BE2C (cell line): ENCODE measurements at regions not wholly inside any gene's neighbourhood (a gene's known extent, or its start where the extent isn't known, plus 50 kb on each side); places are given as distances from the start of the nearest gene placed in this dataset.

Source experiments
- DNase-seq: peaks from one replicate; pipeline ENCODE4 v3.0.0-alpha.2; 2020
- H3K27me3 ChIP-seq: fragments of 250-450 bp; sonication (Bioruptor Pico); 2 replicates; pipeline ENCODE4 v1.5.1; 2020; ENCODE audit warnings: mild to moderate bottlenecking
- H3K36me3 ChIP-seq: fragments of 250-450 bp; sonication (Bioruptor Pico); 2 replicates; pipeline ENCODE4 v1.5.1; 2020; ENCODE audit warnings: mild to moderate bottlenecking
- H3K4me1 ChIP-seq: fragments of 250-450 bp; sonication (Bioruptor Pico); 2 replicates; pipeline ENCODE4 v1.5.1; 2020
- H3K4me3 ChIP-seq: 2 replicates; pipeline ENCODE4 v1.5.1; 2011; ENCODE audit warnings: low read depth, low read length
- H3K9me3 ChIP-seq: fragments of 250-450 bp; sonication (Bioruptor Pico); 2 replicates; pipeline ENCODE4 v1.5.1; 2020
- TF ChIP-seq, protein P1 (sequence below): IDR thresholded peaks from 2 replicates; pipeline ENCODE4 v1.5.1; 2012; ENCODE audit warnings: mild to moderate bottlenecking, low read depth, low read length

DNA sequence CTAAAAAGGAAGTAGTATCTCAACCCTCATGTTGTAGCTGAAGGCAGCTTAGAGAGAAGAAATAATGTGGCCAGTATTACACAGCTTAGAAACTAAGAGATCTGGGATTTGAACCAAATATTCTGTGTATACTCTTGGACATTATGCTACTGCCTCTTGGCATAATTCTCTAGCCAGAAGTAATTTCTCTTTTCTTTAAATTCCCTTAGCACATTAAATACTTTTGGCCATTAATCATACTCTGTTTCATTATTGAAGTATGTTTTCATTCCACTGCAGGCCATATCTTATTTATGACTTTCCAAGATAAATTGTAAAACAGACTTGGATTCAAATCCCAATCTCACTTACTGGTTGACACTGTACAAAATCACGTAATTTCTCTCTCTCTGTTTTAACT is 181.3 kb upstream of the SPAG17 start:
- Histone ChIP-seq H3K4me1 (no peaks in the 10 kb centered on the region; the same call in 1 of the 2 replicates), H3K36me3 (no peaks in the 10 kb centered on the region), H3K9me3 (no peaks in the 10 kb centered on the region), H3K4me3 (no peak overlapping the region), H3K27me3 (no peaks in the 10 kb centered on the region)
- TF ChIP-seq, protein P1, sequence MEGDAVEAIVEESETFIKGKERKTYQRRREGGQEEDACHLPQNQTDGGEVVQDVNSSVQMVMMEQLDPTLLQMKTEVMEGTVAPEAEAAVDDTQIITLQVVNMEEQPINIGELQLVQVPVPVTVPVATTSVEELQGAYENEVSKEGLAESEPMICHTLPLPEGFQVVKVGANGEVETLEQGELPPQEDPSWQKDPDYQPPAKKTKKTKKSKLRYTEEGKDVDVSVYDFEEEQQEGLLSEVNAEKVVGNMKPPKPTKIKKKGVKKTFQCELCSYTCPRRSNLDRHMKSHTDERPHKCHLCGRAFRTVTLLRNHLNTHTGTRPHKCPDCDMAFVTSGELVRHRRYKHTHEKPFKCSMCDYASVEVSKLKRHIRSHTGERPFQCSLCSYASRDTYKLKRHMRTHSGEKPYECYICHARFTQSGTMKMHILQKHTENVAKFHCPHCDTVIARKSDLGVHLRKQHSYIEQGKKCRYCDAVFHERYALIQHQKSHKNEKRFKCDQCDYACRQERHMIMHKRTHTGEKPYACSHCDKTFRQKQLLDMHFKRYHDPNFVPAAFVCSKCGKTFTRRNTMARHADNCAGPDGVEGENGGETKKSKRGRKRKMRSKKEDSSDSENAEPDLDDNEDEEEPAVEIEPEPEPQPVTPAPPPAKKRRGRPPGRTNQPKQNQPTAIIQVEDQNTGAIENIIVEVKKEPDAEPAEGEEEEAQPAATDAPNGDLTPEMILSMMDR = no peak
- no peak for DNase-seq

DNA sequence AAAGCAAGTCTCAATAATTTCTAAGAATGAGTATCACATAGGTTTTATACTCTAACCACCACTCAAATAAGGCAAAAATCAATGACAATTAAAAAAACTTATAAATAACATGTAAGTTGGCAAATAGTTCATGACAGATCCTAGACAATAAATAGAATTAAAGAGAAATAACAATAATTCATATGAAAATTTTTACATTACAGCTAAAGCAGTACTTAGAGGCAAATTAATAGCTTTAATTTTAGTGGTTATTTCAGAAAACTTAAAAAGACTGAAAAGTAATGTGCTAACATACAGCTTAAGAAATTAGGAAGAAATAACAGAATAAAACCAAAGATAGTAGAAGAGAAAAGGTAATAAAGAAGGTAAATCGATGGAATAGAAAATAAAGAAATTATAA is 179.9 kb upstream of the SPAG17 start:
- no peaks in the 10 kb centered on the region for H3K9me3 ChIP-seq
- TF ChIP-seq, protein P1 = no peak
- no peaks in the 10 kb centered on the region for H3K36me3 ChIP-seq
- no peaks in the 10 kb centered on the region; the same call in 1 of the 2 replicates for H3K4me1 ChIP-seq
- H3K4me3 ChIP-seq = no peak overlapping the region
- H3K27me3 ChIP-seq = no peaks in the 10 kb centered on the region
- no peak for DNase-seq

DNA sequence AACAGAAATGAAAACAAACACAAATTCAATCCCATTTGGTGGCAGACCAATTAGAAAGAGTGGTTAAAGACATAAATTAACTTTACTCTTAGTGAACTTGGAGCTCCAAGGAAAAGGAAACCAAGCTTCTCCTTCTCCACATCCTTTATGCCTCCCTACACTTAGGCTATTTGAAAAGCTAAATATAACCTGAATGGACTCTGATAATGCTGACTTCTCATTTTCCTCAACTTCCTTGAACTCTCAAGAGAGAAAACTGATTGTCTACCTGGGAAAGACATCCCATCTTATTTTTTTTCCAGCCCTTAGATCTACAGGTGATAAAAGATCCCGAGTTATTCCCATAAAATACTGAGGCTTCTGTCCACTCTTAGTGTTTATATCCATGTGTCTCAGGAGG is 178.4 kb upstream of the SPAG17 start:
- TF ChIP-seq, protein P1 = no peak
- no peak for DNase-seq
- Histone ChIP-seq H3K27me3 (no peaks in the 10 kb centered on the region), H3K4me3 (no peak overlapping the region), H3K36me3 (no peaks in the 10 kb centered on the region), H3K9me3 (no peaks in the 10 kb centered on the region), H3K4me1 (no peaks in the 10 kb centered on the region; the same call in 1 of the 2 replicates)

DNA sequence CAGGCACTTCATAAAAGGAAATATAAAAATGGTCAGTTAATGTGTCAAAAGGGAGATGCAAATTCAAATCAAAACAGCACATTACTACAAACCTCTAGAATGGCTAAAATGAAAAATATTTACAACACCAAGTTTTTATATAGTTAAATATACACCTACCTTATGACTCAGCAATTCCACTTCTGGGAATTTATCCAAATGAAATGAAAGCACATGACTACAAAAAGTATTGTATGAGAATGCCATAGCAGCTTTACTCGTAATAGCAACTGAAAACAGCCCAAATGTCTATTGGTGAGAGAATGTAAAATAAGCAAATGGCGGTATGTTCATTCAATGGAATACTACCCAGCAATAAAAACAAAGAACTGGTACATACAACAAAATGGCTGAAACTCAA is 175.8 kb upstream of the SPAG17 start:
- DNase-seq = no peak
- TF ChIP-seq, protein P1 = no peak
- Histone ChIP-seq H3K9me3 (no peaks in the 10 kb centered on the region), H3K4me3 (no peak overlapping the region), H3K4me1 (no peaks in the 10 kb centered on the region; the same call in 1 of the 2 replicates), H3K36me3 (no peaks in the 10 kb centered on the region), H3K27me3 (no peaks in the 10 kb centered on the region)

DNA sequence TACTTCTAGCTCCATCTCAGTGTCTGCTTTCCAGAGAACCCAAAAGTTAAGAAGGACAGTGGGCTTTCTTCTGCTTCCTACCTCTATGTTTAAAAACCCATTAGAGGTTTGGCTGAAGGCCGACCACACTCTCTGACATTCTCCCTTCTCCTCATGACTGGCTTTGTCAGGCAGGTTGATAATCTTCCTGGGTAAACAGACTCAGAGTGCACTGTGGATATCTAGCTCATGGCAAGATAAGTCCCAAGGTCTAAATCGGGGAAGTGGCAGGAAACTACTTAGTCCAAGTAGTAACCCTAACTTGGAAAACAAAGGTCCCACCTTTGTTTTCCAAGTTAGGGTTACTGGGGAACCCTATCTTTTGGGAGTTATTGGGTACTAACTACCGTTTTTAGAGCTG is 161.9 kb upstream of the SPAG17 start:
- Histone ChIP-seq H3K4me1 (no peaks in the 10 kb centered on the region), H3K36me3 (no peaks in the 10 kb centered on the region), H3K4me3 (no peak overlapping the region), H3K27me3 (no peaks in the 10 kb centered on the region), H3K9me3 (no peaks in the 10 kb centered on the region)
- TF ChIP-seq, protein P1 = no peak
- DNase-seq = no peak

DNA sequence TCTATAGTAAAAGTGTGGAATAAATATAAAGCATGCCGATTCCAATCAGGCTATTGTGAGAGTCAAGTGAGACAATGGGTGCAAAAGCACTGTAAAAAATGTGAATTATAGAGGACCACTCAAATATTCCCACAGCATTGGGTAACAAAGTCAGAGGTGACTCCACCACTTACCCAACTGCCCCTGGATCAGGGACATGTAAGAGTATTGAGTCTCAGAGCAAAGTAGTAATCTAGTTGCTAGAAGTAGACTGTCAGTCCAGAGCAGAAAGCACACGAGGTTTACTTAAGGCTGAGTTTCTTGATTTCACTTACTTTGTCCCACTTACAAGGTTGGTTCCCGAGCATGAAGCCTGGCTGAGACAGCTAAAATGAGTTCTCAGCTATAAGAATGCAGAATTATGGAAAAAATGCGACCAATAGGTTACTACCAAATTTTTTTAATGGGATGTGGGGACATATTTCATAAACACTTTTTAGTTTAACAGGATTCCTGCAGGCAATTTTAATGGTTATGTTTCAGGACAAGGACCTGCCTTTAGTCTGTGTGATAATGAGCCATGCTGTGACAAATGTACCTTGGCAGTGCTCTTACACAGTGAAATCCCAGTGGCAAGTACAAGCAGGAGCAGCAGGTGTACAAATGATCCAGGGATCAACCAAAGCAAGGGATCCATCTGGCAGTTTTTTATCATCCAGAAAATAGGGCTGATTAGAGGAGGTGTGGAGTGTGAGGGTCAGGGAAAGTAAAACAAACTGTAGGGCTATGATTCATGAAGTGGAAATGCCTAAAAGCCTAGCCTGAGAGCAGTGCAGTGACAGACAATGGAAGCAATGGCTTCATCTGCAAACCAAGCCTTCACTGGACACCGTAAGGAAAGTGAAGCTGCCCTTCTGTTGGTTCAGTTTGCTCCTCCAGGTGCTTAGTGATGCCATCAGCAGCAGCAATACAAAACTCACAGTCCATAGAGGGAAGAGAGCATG is 156.2 kb upstream of the SPAG17 start:
- TF ChIP-seq, protein P1 = no peak
- no peak overlapping the region for H3K4me3 ChIP-seq
- no peaks in the 10 kb centered on the region for H3K27me3 ChIP-seq
- no peaks in the 10 kb centered on the region for H3K36me3 ChIP-seq
- H3K4me1 ChIP-seq = no peaks in the 10 kb centered on the region
- no peak for DNase-seq
- no peaks in the 10 kb centered on the region for H3K9me3 ChIP-seq
